LNCaP clone FGC (cell line): ENCODE measurements at regions not wholly inside any gene's neighbourhood (a gene's known extent, or its start where the extent isn't known, plus 50 kb on each side); places are given as distances from the start of the nearest gene placed in this dataset.

Experiments used
- DNase-seq: peaks from one replicate; pipeline ENCODE4 v3.0.0-alpha.2; 2011; ENCODE audit warnings: low read depth
- H3K4me3 ChIP-seq: 2 replicates; pipeline ENCODE4 v1.5.1; 2011; ENCODE audit warnings: mild to moderate bottlenecking, low read depth, low read length, control low read depth
- TF ChIP-seq, protein P1 (sequence below): IDR thresholded peaks from 2 replicates; pipeline ENCODE4 v1.5.1; 2012; ENCODE audit warnings: mild to moderate bottlenecking; ENCODE audit not compliant: control insufficient read depth, insufficient read depth; ENCODE audit errors: extremely low read depth

DNA sequence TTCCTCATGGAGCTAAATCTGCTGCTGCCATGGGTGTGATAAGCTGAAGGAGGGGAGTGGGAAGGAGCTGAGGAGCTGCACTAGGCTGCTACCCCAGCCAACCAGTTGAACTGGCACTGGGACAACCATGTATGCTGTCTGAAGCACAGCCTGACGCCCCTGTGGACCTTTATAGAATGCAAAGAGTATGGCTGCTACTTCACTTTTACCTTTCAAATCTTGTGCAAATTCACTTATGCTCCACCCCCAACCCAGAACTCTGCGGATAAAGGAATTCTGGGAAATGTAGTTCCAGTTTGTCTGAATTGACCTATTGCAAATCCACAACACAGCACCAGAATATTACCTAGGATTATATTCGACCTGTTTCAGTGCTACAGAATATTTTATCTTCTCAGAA, 217.4 kb upstream of the SLC35B3 start:
- no peak overlapping the region for H3K4me3 ChIP-seq
- TF ChIP-seq, protein P1, sequence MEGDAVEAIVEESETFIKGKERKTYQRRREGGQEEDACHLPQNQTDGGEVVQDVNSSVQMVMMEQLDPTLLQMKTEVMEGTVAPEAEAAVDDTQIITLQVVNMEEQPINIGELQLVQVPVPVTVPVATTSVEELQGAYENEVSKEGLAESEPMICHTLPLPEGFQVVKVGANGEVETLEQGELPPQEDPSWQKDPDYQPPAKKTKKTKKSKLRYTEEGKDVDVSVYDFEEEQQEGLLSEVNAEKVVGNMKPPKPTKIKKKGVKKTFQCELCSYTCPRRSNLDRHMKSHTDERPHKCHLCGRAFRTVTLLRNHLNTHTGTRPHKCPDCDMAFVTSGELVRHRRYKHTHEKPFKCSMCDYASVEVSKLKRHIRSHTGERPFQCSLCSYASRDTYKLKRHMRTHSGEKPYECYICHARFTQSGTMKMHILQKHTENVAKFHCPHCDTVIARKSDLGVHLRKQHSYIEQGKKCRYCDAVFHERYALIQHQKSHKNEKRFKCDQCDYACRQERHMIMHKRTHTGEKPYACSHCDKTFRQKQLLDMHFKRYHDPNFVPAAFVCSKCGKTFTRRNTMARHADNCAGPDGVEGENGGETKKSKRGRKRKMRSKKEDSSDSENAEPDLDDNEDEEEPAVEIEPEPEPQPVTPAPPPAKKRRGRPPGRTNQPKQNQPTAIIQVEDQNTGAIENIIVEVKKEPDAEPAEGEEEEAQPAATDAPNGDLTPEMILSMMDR = no peak
- DNase-seq = no peak

DNA sequence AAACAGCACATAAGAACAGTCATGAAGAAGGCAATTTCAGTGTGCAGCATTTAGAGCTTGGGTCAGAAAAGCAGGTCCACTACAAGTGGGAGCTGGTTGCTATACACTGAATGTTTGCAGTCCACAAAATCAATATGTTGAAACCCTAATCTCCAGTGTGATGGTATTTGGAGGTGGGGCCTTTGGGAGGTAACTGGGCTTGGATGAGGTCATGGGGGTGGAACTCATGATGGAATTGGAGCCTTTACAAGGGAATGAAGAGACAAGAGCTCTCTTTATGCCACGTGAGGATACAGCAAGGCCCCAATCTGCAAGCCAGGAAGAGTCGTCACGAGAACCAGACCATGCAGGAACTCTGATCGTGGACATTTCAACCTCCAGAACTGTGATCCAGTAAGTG, 216.7 kb upstream of the SLC35B3 start:
- DNase-seq = no peak
- TF ChIP-seq, protein P1 = no peak
- H3K4me3 ChIP-seq = no peak overlapping the region

DNA sequence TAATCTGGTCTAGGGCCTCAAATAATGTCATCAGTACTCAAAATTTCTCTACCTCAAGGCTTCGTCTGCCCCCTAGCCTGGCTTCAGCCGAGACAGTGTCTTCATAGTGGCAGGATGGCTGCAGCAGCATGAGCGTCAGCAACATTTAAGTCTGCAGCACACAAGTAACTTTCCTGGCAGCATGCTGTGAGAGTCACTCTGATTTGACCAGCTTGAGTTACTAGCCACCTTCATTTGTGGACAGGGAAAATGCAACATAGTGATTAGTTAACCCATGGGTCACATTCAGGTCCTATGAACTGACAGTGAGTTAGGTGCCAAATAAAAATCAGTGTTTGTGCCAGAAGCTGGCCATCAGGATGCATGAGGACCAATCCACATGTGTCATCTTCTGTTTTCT, 209.9 kb upstream of the SLC35B3 start:
- no peak overlapping the region for H3K4me3 ChIP-seq
- TF ChIP-seq, protein P1 = no peak
- no peak for DNase-seq

DNA sequence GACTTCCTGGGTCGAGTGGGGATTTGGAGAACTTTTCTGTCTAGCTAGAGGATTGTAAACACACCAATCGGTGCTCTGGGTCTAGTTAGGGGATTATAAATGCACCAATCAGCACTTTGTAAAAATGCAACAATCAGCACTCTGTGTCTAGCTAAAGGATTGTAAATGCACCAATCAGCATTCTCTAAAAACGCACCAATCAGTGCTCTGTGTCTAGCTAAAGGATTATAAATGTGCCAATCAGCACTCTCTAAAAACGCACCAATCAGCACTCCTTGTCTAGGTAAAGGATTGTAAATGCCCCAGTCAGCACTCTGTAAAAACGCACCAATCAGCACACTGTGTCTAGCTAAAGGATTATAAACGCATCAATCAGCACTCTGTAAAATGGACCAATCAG, 209.0 kb upstream of the SLC35B3 start:
- DNase-seq = no peak
- H3K4me3 ChIP-seq = no peak overlapping the region
- TF ChIP-seq, protein P1 = no peak

DNA sequence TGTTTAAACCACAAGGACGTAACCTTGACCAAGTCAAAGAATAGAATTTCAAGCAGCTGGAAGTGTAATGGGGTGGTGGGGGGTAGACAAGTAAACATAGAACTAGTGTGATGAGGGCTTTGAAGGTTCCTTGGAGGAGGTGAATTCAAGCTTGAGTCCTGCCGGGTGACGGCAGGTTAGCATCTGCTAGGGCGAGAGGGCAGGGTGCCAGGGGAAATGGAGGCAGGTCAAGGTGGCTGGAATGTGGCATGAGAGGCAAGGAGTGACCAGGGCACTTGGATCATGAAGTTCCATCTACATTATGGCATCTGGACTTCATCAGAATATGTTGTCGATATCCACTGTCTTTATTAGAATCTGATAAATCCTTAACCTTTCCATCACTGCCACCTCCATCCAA, 207.5 kb upstream of the SLC35B3 start:
- H3K4me3 ChIP-seq = no peak overlapping the region
- TF ChIP-seq, protein P1 = no peak
- DNase-seq = no peak

DNA sequence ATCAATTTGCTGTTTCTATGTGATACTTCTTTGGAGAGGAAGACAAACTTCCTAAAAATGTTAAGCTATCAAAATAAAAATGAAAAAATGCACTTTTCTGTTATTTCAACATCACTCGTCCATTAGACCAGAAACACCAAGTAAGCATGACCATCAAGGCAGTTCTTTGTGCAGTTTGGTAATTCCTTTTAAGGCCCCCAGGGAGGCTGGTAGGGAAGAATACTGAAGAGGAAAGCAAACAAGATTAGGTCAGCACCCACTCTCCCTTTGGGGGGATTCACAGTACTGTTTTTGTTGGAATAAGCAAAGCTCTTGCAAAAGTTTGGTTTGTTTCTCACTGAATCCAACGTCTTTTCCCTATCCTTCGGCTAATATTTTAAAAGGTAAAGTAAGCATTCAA, 206.8 kb upstream of the SLC35B3 start:
- DNase-seq = no peak
- no peak overlapping the region for H3K4me3 ChIP-seq
- TF ChIP-seq, protein P1 = no peak

DNA sequence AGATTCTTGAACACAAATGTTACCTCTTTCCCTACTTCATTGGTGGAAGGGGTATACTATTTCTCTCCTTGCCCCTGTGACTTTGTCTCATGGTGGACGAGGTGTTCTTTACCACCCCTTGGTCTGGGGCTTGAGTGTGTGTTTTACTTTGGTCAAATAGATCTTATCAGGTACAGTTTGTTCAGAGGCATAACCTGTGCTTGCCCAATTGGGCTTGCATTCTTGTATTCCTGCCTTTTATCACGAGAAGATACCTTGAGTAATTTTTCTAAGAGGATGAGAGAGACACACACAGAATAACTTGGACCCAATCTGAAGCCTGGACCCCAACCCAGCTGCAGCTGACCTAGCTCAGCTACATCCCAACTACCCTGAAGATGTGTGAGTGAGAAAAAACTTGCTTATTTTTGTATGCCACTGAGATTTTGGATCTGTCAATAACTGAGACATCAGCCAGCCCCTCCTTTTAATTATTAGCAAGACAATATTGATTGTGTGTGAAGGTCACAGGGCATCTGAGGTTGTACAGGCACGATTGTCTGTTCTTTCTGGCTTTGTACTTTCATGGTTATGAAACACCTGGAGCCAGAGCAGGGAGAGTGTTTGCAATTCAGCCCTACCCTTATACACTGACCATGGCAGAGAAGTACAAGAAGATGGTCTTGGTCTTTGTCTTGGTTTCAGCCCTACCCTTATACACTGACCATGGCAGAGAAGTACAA, 204.7 kb upstream of the SLC35B3 start:
- TF ChIP-seq, protein P1 = no peak
- no peak for DNase-seq
- H3K4me3 ChIP-seq = no peak overlapping the region
